Fibroblast of the aortic adventitia (primary cell): ENCODE measurements at regions not wholly inside any gene's neighbourhood (a gene's known extent, or its start where the extent isn't known, plus 50 kb on each side); places are given as distances from the start of the nearest gene placed in this dataset.
A peak's percentile ranks its signal among the peaks of the same experiment; 100 is the strongest.

Source experiments
- DNase-seq: peaks from one replicate; pipeline ENCODE4 v3.0.0-alpha.2; 2010; ENCODE audit warnings: low read depth
- H3K4me3 ChIP-seq: 2 replicates; pipeline ENCODE4 v1.5.1; 2011; ENCODE audit warnings: low read depth, mild to moderate bottlenecking, control low read depth, low read length, moderate library complexity
- TF ChIP-seq, protein P1 (sequence below): IDR thresholded peaks from 2 replicates; pipeline ENCODE4 v1.5.1; 2011; ENCODE audit warnings: mild to moderate bottlenecking, low read length, control low read depth, inconsistent platforms; ENCODE audit not compliant: insufficient read depth

- TF ChIP-seq, protein P1, sequence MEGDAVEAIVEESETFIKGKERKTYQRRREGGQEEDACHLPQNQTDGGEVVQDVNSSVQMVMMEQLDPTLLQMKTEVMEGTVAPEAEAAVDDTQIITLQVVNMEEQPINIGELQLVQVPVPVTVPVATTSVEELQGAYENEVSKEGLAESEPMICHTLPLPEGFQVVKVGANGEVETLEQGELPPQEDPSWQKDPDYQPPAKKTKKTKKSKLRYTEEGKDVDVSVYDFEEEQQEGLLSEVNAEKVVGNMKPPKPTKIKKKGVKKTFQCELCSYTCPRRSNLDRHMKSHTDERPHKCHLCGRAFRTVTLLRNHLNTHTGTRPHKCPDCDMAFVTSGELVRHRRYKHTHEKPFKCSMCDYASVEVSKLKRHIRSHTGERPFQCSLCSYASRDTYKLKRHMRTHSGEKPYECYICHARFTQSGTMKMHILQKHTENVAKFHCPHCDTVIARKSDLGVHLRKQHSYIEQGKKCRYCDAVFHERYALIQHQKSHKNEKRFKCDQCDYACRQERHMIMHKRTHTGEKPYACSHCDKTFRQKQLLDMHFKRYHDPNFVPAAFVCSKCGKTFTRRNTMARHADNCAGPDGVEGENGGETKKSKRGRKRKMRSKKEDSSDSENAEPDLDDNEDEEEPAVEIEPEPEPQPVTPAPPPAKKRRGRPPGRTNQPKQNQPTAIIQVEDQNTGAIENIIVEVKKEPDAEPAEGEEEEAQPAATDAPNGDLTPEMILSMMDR: no peak
- peak; percentile 16 for DNase-seq
- H3K4me3 ChIP-seq: no peak overlapping the region
These were observed 88.3 kb downstream of the SOWAHC start for GRCh38 chr2:109702250-109702985.

GRCh38 chr2:109703077-109703476 is 88.9 kb downstream of the SOWAHC start:
- DNase-seq: no peak
- TF ChIP-seq, protein P1: no peak
- H3K4me3 ChIP-seq: no peak overlapping the region

DNA sequence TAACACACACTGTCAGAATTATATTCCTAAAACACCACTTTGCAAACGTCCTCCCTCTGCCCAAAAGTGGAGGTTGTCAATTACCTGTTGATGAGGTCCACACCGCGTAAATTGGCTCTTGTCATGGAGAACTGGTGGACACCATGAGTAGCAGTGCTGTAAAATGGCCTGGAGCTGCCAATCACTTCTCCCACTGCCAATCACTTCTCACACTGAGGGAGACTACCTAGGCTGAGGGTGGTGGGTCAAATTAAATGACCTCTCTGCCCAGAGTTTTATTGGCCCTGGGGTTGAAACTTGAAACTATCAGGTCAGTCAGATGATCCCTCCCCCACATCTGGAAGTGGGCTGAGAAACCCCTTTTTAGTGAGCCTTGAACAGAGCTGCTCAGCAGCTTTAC is 89.6 kb downstream of the SOWAHC start:
- DNase-seq: no peak
- H3K4me3 ChIP-seq: no peak overlapping the region
- TF ChIP-seq, protein P1: no peak

DNA sequence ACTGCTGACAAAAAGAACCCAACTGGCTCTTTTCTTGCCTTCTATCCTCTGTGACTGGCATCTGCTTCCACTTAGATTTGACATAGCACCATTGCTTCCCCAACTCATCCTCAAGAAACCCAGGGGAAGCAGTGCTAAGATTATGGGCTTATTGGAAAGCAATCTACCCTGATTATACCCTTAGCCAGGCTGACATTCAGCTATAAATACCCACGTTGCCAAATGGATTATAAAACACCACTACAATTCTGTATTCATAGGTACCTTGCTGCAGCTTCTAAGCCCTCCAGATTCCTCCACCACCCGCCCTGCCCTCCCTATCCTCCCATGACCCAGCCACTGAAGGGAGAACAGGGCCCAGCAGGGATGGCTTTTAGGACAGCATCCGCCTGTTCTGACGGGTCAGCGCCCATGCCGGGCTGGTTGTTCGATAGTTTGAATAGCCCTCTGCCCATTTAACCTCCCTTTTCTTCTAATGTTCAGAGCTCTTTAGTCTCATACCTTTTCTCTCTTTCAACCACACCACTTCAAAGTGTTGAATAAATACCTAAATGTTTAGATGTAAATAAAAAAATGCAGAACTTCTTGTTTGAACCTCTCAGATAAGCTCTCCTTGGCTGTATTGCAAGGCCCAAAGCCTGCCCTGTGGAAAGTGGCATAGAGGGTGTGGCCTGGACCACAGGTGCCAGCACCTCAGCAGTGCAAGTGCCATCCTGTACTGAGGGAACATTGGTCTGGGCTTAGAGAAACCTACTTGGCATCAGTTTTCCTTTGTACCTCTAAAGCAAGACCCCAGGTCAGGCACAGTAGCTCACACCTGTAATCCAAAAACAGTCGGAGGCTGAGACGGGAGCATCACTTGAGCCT is 86.6 kb upstream of the RGPD5 start:
- no peak overlapping the region for H3K4me3 ChIP-seq
- no peak for DNase-seq
- TF ChIP-seq, protein P1: no peak

DNA sequence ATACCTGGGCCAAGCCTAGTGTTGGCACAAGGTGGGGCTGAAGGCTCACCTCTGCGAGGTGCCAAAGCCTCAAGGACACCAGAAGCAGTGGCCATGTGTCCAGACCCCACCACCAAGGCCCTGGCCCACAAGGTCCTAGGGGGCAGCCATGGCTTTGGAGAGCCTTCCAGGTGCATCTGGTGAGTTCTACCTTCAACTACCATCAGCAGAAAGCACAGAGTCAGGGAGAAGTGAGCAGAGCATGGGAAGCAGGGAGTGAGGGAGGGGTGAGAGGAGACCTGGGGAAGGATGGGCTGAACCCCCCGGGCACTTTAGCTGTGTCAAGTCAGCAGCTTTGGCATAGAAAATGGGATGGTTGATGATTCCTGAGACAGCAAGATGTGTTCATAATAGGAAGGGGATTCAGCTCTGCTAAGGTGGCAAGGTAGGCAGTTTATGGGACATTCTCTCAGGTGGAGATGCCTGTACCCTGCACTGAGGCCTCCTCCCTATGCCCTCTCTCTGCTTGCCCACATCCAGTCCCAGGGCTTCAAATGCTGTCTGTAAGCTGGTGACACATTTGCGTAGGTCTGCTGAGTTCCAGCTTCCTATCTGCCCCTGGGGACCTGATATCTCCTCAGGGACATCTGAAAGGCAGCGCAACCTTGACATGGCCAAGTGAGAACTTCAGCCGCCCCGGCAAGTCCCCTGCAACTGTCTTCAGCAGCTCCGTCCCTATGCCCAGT is 83.4 kb upstream of the RGPD5 start:
- no peak overlapping the region for H3K4me3 ChIP-seq
- TF ChIP-seq, protein P1: no peak
- no peak for DNase-seq

DNA sequence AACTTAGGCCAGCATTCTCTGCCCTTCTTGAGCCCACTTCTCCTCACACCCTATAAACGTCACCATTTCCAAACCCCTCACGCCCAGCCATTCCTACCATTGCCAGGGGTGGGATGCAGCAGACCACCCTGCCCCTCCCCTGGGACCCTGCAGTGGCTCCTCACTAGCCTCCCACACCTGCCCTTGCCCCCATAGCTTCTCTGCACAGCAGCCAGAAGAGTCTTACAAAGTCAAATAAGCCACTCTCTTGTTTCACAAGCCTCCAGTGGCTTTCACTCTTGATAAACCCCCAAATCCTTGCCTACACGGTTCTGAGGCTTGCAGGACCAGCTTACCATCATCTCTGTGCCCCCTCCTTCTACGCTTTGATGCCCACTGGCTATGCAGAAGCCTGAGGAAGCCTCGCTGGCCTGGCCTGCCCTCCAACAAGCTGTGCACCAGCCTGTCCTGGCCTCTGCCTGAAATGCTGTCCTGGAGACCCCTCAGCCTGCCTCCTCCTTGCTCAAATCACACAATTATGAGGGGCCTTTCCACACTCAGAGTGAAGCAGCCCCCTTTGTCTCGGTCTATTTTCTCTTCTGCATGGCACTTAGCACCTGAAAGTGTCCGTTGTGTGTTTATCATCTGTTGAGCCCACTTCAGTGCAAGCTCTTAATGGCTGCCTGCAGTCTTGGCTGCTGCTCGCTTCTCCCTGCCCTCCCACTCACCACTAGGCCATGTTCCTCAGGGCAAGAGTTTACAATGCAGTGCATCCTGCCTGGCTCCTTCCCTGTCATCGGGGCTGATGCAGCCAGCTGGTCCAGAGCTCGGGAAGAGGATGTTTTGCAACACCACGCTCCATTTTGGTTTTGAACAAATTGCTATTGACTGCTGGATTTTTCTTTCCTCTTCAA is 82.6 kb upstream of the RGPD5 start:
- TF ChIP-seq, protein P1: no peak
- DNase-seq: no peak
- no peak overlapping the region for H3K4me3 ChIP-seq
